WTC11 (cell line): ENCODE measurements at regions not wholly inside any gene's neighbourhood (a gene's known extent, or its start where the extent isn't known, plus 50 kb on each side); places are given as distances from the start of the nearest gene placed in this dataset.

Experiments
- ATF1 ChIP-seq: sonication (generic); formaldehyde crosslinking; IDR thresholded peaks from 2 replicates; pipeline ENCODE4 v1.8.1; 2023; ENCODE audit warnings: mild to moderate bottlenecking, moderate library complexity, missing genetic modification reagents
- ESRRA ChIP-seq: sonication (generic); formaldehyde crosslinking; IDR thresholded peaks from 2 replicates; pipeline ENCODE4 v1.8.1; 2022; ENCODE audit warnings: mild to moderate bottlenecking, missing genetic modification reagents, borderline replicate concordance
- FOXK1 ChIP-seq: sonication (generic); formaldehyde crosslinking; IDR thresholded peaks from 2 replicates; pipeline ENCODE4 v1.8.0; 2022; ENCODE audit warnings: mild to moderate bottlenecking, moderate library complexity, missing genetic modification reagents
- JUN ChIP-seq: sonication (generic); formaldehyde crosslinking; IDR thresholded peaks from 2 replicates; pipeline ENCODE4 v1.8.0; 2023; ENCODE audit warnings: mild to moderate bottlenecking, missing genetic modification reagents
- TCF7 ChIP-seq: sonication (generic); formaldehyde crosslinking; IDR thresholded peaks from 2 replicates; pipeline ENCODE4 v1.8.0; 2022; ENCODE audit warnings: mild to moderate bottlenecking, low read depth, missing genetic modification reagents, moderate library complexity
- TF ChIP-seq, protein P1 (sequence below): fragments of 200-600 bp; IDR thresholded peaks from 2 replicates; pipeline ENCODE4 v1.8.0; 2022; ENCODE audit warnings: antibody characterized with exemption

DNA sequence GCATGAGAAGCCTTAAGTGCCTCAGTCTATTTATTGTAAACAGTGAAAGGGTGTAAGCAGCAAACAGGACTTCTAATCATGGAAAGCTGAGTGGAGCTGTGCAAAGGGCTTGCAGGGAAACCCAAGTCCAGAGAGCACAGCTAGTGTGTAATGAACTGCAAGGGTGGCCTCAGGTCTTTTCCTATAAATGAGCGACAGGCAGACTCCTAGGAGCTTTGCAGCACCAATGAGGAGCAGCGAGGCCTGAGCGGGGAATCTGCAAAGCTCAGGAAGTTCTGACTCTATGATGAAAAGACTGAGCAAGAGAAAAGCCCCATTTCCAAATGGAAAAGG is 250.1 kb upstream of the MAP3K1 start:
- TF ChIP-seq ATF1 (CRISPR knock-in tag) = no peak
- TF ChIP-seq, protein P1, sequence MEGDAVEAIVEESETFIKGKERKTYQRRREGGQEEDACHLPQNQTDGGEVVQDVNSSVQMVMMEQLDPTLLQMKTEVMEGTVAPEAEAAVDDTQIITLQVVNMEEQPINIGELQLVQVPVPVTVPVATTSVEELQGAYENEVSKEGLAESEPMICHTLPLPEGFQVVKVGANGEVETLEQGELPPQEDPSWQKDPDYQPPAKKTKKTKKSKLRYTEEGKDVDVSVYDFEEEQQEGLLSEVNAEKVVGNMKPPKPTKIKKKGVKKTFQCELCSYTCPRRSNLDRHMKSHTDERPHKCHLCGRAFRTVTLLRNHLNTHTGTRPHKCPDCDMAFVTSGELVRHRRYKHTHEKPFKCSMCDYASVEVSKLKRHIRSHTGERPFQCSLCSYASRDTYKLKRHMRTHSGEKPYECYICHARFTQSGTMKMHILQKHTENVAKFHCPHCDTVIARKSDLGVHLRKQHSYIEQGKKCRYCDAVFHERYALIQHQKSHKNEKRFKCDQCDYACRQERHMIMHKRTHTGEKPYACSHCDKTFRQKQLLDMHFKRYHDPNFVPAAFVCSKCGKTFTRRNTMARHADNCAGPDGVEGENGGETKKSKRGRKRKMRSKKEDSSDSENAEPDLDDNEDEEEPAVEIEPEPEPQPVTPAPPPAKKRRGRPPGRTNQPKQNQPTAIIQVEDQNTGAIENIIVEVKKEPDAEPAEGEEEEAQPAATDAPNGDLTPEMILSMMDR = no peak
- TF ChIP-seq ESRRA = no peak
- TF ChIP-seq JUN (CRISPR knock-in tag) = no peak
- no peak for TF ChIP-seq TCF7 (CRISPR knock-in tag)
- TF ChIP-seq FOXK1 = no peak
